IMR-90 (cell line): ENCODE measurements at regions not wholly inside any gene's neighbourhood (a gene's known extent, or its start where the extent isn't known, plus 50 kb on each side); places are given as distances from the start of the nearest gene placed in this dataset.

Experiments
- ATAC-seq: fragments of 200-7000 bp; cut with Tn5 transposase; 2 replicates; pipeline ENCODE4 v1.9.1; 2020; ENCODE audit warnings: low read depth, mild to moderate bottlenecking, moderate library complexity
- BruUV-seq: library from RNA; stranded (reverse); fragments of 400-500 nt; replicated peaks from 2 replicates; lab custom pipeline; 2021; lab: Mats Ljungman, UMichigan
- CTCF ChIA-PET: fragments of 300-600 bp; formaldehyde crosslinking; extraction: SDS; loops from one replicate; lab custom pipeline; 2021; ENCODE audit warnings: antibody characterized with exemption; lab: Yijun Ruan, JAX
- POLR2A ChIA-PET: fragments of 300-600 bp; sonication (Branson Sonifier 250); formaldehyde crosslinking; loops from one replicate; lab custom pipeline; 2022; ENCODE audit warnings: antibody characterized with exemption; ENCODE audit not compliant: unreplicated experiment; lab: Charles Lee
- DNase-seq: peaks from one replicate; pipeline ENCODE4 v3.0.0; 2013
- H2AFZ ChIP-seq: replicated peaks from 2 replicates; pipeline ENCODE3; 2013; ENCODE audit warnings: low read length, mild to moderate bottlenecking; ENCODE audit not compliant: poor library complexity
- H2AK5ac ChIP-seq: 2 replicates; pipeline ENCODE4 v1.6.1; 2013; ENCODE audit warnings: low read depth, low read length, inconsistent platforms
- H2AK9ac ChIP-seq: replicated peaks from 2 replicates; pipeline ENCODE3; 2013; ENCODE audit warnings: mild to moderate bottlenecking, low read depth, low read length, moderate library complexity; ENCODE audit not compliant: poor library complexity
- H2BK120ac ChIP-seq: 2 replicates; pipeline ENCODE4 v1.6.1; 2013; ENCODE audit warnings: low read depth, low read length, inconsistent platforms
- H2BK15ac ChIP-seq: 3 replicates; pipeline ENCODE4 v1.6.1; 2013; ENCODE audit warnings: low read depth, low read length, inconsistent platforms
- H2BK20ac ChIP-seq: 2 replicates; pipeline ENCODE4 v1.6.1; 2013; ENCODE audit warnings: low read depth, mild to moderate bottlenecking, inconsistent platforms, low read length, moderate library complexity
- H2BK5ac ChIP-seq: 2 replicates; pipeline ENCODE4 v1.6.1; 2013; ENCODE audit warnings: mild to moderate bottlenecking, low read depth, low read length, inconsistent platforms; ENCODE audit not compliant: poor library complexity, severe bottlenecking
- H3K14ac ChIP-seq: replicated peaks from 2 replicates; pipeline ENCODE4 v1.6.1; 2013; ENCODE audit warnings: low read depth, low read length, inconsistent platforms
- H3K18ac ChIP-seq: 2 replicates; pipeline ENCODE4 v1.6.1; 2013; ENCODE audit warnings: low read depth, low read length, control low read depth
- H3K23ac ChIP-seq: 2 replicates; pipeline ENCODE4 v1.6.1; 2013; ENCODE audit warnings: low read depth, low read length, inconsistent platforms
- H3K27ac ChIP-seq: 2 replicates; pipeline ENCODE4 v1.5.1; 2013; ENCODE audit warnings: mild to moderate bottlenecking, control low read depth, low read length; ENCODE audit not compliant: insufficient read depth
- H3K27me3 ChIP-seq: 2 replicates; pipeline ENCODE4 v1.6.1; 2013; ENCODE audit warnings: low read length; ENCODE audit not compliant: control insufficient read depth, insufficient read depth
- H3K36me3 ChIP-seq: 2 replicates; pipeline ENCODE4 v1.6.1; 2013; ENCODE audit warnings: low read length, mixed read lengths; ENCODE audit not compliant: control insufficient read depth, insufficient read depth
- H3K4ac ChIP-seq: 2 replicates; pipeline ENCODE4 v1.6.1; 2013; ENCODE audit warnings: low read depth, low read length, inconsistent platforms
- H3K4me1 ChIP-seq: 2 replicates; pipeline ENCODE4 v1.6.1; 2013; ENCODE audit warnings: low read length, mixed read lengths; ENCODE audit not compliant: control insufficient read depth, insufficient read depth
- H3K4me2 ChIP-seq: 2 replicates; pipeline ENCODE4 v1.6.1; 2013; ENCODE audit warnings: low read depth, mild to moderate bottlenecking, control low read depth, low read length, moderate library complexity
- H3K4me3 ChIP-seq: 2 replicates; pipeline ENCODE4 v1.5.1; 2013; ENCODE audit warnings: low read depth, mild to moderate bottlenecking, control low read depth, low read length, moderate library complexity; ENCODE audit not compliant: insufficient read depth
- H3K56ac ChIP-seq: 2 replicates; pipeline ENCODE4 v1.6.1; 2013; ENCODE audit warnings: low read length, inconsistent platforms; ENCODE audit not compliant: insufficient read depth; ENCODE audit errors: extremely low read depth
- H3K79me1 ChIP-seq, 2 experiments: 2 replicates each; pipeline ENCODE4 v1.6.1; 2013; ENCODE audit warnings: low read length in 2 of 2, inconsistent platforms in 1 of 2, low read depth in 1 of 2
- H3K9ac ChIP-seq: 2 replicates; pipeline ENCODE4 v1.6.1; 2013; ENCODE audit warnings: low read depth, low read length, control low read depth
- H3K9me1 ChIP-seq: 2 replicates; pipeline ENCODE4 v1.6.1; 2013; ENCODE audit warnings: low read length, inconsistent platforms; ENCODE audit not compliant: insufficient read depth
- H3K9me3 ChIP-seq: 2 replicates; pipeline ENCODE4 v1.6.1; 2013; ENCODE audit warnings: low read length; ENCODE audit not compliant: control insufficient read depth, insufficient read depth
- H4K20me1 ChIP-seq: 2 replicates; pipeline ENCODE4 v1.6.1; 2013; ENCODE audit warnings: low read length, inconsistent platforms; ENCODE audit not compliant: insufficient read depth
- H4K5ac ChIP-seq: 2 replicates; pipeline ENCODE4 v1.6.1; 2013; ENCODE audit warnings: mild to moderate bottlenecking, low read depth, low read length, control low read depth
- H4K8ac ChIP-seq, 2 experiments: 2 replicates each; pipeline ENCODE4 v1.6.1; 2013; ENCODE audit warnings: low read depth in 2 of 2, low read length in 2 of 2, control low read depth in 1 of 2, inconsistent platforms in 1 of 2
- H4K91ac ChIP-seq: 2 replicates; pipeline ENCODE4 v1.6.1; 2013; ENCODE audit warnings: low read depth, low read length, inconsistent platforms; ENCODE audit not compliant: insufficient read depth
- BHLHE40 ChIP-seq: fragments of 150-350 bp; IDR thresholded peaks from 2 replicates; pipeline ENCODE4 v1.6.1; 2016; ENCODE audit warnings: mild to moderate bottlenecking, low read depth, low read length
- CEBPB ChIP-seq: IDR thresholded peaks from 2 replicates; pipeline ENCODE4 v1.6.1; 2012; ENCODE audit warnings: low read depth, low read length, improper control_type of control experiment
- CHD1 ChIP-seq: IDR thresholded peaks from 2 replicates; pipeline ENCODE4 v1.6.1; 2012; ENCODE audit warnings: low read depth, low read length, improper control_type of control experiment
- FOS ChIP-seq: fragments of 150-350 bp; IDR thresholded peaks from 2 replicates; pipeline ENCODE4 v1.6.1; 2016; ENCODE audit warnings: low read depth, low read length
- MAZ ChIP-seq: IDR thresholded peaks from 2 replicates; pipeline ENCODE4 v1.6.1; 2012; ENCODE audit warnings: low read depth, mild to moderate bottlenecking, low read length, improper control_type of control experiment, moderate library complexity, borderline replicate concordance
- MXI1 ChIP-seq: IDR thresholded peaks from 2 replicates; pipeline ENCODE4 v1.6.1; 2012; ENCODE audit warnings: low read depth, mild to moderate bottlenecking, low read length, moderate library complexity, borderline replicate concordance
- POLR2A ChIP-seq: IDR thresholded peaks from 2 replicates; pipeline ENCODE4 v1.6.1; 2012; ENCODE audit warnings: mild to moderate bottlenecking, low read depth, low read length
- RAD21 ChIP-seq: IDR thresholded peaks from 2 replicates; pipeline ENCODE4 v1.6.1; 2012; ENCODE audit warnings: low read length, improper control_type of control experiment
- WGBS, 2 experiments: methylation state at CpG; one replicate each; pipeline versions ENCODE4 v1.1.5 to v1.1.7; 2013; ENCODE audit warnings: missing lambda C conversion rate in 2 of 2; ENCODE audit not compliant: insufficient read length in 1 of 2; ENCODE audit errors: extremely low coverage in 2 of 2; 5-methylcytosine and 5-hydroxymethylcytosine counted together
- dilution Hi-C: fragments of 300-500 bp; cut with HindIII; formaldehyde crosslinking; loops from one replicate; pipeline ENCODE4 v1.14.3; 2018; ENCODE audit warnings: low sequenced_read_pairs; ENCODE audit not compliant: unreplicated experiment
- in situ Hi-C: fragments of 300-500 bp; cut with MboI; formaldehyde crosslinking; loops from 3 replicates; pipeline ENCODE4 v1.14.3; 2019; ENCODE audit warnings: low sequenced_read_pairs, inconsistent platforms, mixed read lengths
- intact Hi-C: fragments of 100-400 bp; cut with micrococcal nuclease; formaldehyde crosslinking; loops from 2 replicates; pipeline ENCODE4 v1.10.0; 2022
- TF ChIP-seq, protein P1 (sequence below): fragments of 150-350 bp; IDR thresholded peaks from 2 replicates; pipeline ENCODE4 v1.6.1; 2017; ENCODE audit warnings: mild to moderate bottlenecking, antibody characterized with exemption, low read length, low read depth
- TF ChIP-seq, protein P2 (sequence below): conservative IDR thresholded peaks from 2 replicates; pipeline ENCODE4 v1.5.1; 2012; ENCODE audit warnings: mild to moderate bottlenecking, low read depth, low read length, improper control_type of control experiment

DNA sequence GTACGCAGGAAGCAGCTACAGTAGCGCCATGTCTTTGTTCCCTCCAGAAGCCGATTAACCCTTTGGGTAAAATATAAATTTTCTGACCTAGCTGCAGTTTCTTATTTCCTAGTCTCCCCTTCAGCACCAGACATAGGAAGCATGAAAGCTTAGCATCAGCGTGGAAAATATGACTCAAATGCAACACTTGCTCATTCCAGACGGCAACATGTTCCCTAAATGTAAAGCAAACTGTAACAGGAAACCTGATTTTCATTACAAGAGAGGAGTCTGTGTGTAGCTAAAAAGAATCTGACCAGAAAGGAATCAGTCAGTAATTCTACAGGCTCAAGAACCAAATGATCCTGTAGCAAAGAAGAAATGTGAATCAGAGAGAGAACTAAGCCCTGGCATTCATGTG, 219.2 kb downstream of the C7orf25 start:
- Histone ChIP-seq H2AK9ac (no peak overlapping the region), H2BK120ac (no peak overlapping the region), H3K18ac (no peak overlapping the region), H3K9me3 (no peaks in the 10 kb centered on the region), H4K20me1 (no peaks in the 10 kb centered on the region), H4K91ac (no peak overlapping the region), H2AK5ac (no peak overlapping the region), H3K23ac (no peak overlapping the region), H3K4me3 (no peak overlapping the region), H2BK20ac (no peak overlapping the region), H3K79me1 (no peaks in the 10 kb centered on the region), H2AFZ (no peak overlapping the region), H3K9me1 (no peaks in the 10 kb centered on the region), H2BK15ac (no peak overlapping the region), H4K8ac (no peak overlapping the region), H3K9ac (no peak overlapping the region), H4K5ac (no peak overlapping the region), H2BK5ac (no peak overlapping the region), H3K4me2 (no peak overlapping the region), H3K4me1 (no peaks in the 10 kb centered on the region), H3K56ac (no peak overlapping the region), H3K27me3 (no peaks in the 10 kb centered on the region; the same call in none of the 2 replicates), H3K27ac (no peak overlapping the region), H3K4ac (no peak overlapping the region), H3K36me3 (no peaks in the 10 kb centered on the region), H3K14ac (no peak overlapping the region)
- no peak for DNase-seq
- dilution Hi-C loops (no loop called here), in situ Hi-C loops (no loop called here), intact Hi-C loops (loop anchor here (5.0 kb wide), 1 partner anchor 455 kb away; the partner anchor contains the start of gene GLI3)
- ATAC-seq = no peak
- ChIA-PET POLR2A (no interaction called here), CTCF (interaction anchor here (0.9 kb wide), 1 partner anchor 28 kb away, joined by 3 read pairs; no protein-coding TSS in a partner anchor)
- TF ChIP-seq POLR2A = no peak
- no peak for TF ChIP-seq MAZ
- TF ChIP-seq, protein P1, sequence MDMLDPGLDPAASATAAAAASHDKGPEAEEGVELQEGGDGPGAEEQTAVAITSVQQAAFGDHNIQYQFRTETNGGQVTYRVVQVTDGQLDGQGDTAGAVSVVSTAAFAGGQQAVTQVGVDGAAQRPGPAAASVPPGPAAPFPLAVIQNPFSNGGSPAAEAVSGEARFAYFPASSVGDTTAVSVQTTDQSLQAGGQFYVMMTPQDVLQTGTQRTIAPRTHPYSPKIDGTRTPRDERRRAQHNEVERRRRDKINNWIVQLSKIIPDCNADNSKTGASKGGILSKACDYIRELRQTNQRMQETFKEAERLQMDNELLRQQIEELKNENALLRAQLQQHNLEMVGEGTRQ = no peak
- no peak for TF ChIP-seq CHD1
- no peak for TF ChIP-seq FOS
- TF ChIP-seq, protein P2, sequence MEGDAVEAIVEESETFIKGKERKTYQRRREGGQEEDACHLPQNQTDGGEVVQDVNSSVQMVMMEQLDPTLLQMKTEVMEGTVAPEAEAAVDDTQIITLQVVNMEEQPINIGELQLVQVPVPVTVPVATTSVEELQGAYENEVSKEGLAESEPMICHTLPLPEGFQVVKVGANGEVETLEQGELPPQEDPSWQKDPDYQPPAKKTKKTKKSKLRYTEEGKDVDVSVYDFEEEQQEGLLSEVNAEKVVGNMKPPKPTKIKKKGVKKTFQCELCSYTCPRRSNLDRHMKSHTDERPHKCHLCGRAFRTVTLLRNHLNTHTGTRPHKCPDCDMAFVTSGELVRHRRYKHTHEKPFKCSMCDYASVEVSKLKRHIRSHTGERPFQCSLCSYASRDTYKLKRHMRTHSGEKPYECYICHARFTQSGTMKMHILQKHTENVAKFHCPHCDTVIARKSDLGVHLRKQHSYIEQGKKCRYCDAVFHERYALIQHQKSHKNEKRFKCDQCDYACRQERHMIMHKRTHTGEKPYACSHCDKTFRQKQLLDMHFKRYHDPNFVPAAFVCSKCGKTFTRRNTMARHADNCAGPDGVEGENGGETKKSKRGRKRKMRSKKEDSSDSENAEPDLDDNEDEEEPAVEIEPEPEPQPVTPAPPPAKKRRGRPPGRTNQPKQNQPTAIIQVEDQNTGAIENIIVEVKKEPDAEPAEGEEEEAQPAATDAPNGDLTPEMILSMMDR = no peak
- no peak for TF ChIP-seq BHLHE40
- no peak for TF ChIP-seq RAD21
- no peak for TF ChIP-seq MXI1
- TF ChIP-seq CEBPB = no peak
- BruUV-seq = no TSS peak
- no CpG with 5 or more reads among the region's 5 CpGs for WGBS, 2 experiments
